IMR-90 (cell line): ENCODE measurements at regions not wholly inside any gene's neighbourhood (a gene's known extent, or its start where the extent isn't known, plus 50 kb on each side); places are given as distances from the start of the nearest gene placed in this dataset.

Experiments used
- CEBPB ChIP-seq: IDR thresholded peaks from 2 replicates; pipeline ENCODE4 v1.6.1; 2012; ENCODE audit warnings: low read depth, low read length, improper control_type of control experiment
- FOS ChIP-seq: fragments of 150-350 bp; IDR thresholded peaks from 2 replicates; pipeline ENCODE4 v1.6.1; 2016; ENCODE audit warnings: low read depth, low read length
- MXI1 ChIP-seq: IDR thresholded peaks from 2 replicates; pipeline ENCODE4 v1.6.1; 2012; ENCODE audit warnings: low read depth, mild to moderate bottlenecking, low read length, moderate library complexity, borderline replicate concordance
- POLR2A ChIP-seq: IDR thresholded peaks from 2 replicates; pipeline ENCODE4 v1.6.1; 2012; ENCODE audit warnings: mild to moderate bottlenecking, low read depth, low read length
- RAD21 ChIP-seq: IDR thresholded peaks from 2 replicates; pipeline ENCODE4 v1.6.1; 2012; ENCODE audit warnings: low read length, improper control_type of control experiment
- RFX5 ChIP-seq: IDR thresholded peaks from 2 replicates; pipeline ENCODE4 v1.8.0; 2012; ENCODE audit warnings: low read depth, mild to moderate bottlenecking, low read length, moderate library complexity
- TF ChIP-seq, protein P1 (sequence below): conservative IDR thresholded peaks from 2 replicates; pipeline ENCODE4 v1.5.1; 2012; ENCODE audit warnings: mild to moderate bottlenecking, low read depth, low read length, improper control_type of control experiment
- TF ChIP-seq, protein P2 (sequence below): fragments of 150-350 bp; IDR thresholded peaks from 2 replicates; pipeline ENCODE4 v1.6.1; 2017; ENCODE audit warnings: mild to moderate bottlenecking, antibody characterized with exemption, low read length, low read depth

DNA sequence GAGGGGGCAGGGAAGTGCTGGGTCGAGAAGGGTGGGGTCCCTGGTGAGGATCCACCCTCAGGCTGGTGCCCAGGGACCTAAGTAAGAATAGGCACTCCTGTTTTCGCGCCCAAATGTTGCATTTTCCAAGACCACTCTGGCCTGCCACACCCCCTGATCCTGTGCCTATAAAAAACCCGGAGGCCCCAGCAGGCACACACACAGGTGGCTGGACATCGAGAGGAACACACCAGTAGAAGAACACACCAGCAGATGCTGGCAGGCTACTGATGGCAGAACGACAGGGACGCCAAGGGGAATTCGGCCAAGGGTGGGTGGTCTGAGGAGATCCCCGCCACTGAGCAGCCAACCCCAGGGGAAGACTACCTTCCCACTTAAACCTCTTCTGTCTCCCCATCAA lies 633.9 kb upstream of the POT1 start:
- TF ChIP-seq POLR2A (no peak), MXI1 (no peak), FOS (no peak), RFX5 (no peak), RAD21 (no peak), CEBPB (no peak)
- TF ChIP-seq, protein P1, sequence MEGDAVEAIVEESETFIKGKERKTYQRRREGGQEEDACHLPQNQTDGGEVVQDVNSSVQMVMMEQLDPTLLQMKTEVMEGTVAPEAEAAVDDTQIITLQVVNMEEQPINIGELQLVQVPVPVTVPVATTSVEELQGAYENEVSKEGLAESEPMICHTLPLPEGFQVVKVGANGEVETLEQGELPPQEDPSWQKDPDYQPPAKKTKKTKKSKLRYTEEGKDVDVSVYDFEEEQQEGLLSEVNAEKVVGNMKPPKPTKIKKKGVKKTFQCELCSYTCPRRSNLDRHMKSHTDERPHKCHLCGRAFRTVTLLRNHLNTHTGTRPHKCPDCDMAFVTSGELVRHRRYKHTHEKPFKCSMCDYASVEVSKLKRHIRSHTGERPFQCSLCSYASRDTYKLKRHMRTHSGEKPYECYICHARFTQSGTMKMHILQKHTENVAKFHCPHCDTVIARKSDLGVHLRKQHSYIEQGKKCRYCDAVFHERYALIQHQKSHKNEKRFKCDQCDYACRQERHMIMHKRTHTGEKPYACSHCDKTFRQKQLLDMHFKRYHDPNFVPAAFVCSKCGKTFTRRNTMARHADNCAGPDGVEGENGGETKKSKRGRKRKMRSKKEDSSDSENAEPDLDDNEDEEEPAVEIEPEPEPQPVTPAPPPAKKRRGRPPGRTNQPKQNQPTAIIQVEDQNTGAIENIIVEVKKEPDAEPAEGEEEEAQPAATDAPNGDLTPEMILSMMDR = no peak
- TF ChIP-seq, protein P2, sequence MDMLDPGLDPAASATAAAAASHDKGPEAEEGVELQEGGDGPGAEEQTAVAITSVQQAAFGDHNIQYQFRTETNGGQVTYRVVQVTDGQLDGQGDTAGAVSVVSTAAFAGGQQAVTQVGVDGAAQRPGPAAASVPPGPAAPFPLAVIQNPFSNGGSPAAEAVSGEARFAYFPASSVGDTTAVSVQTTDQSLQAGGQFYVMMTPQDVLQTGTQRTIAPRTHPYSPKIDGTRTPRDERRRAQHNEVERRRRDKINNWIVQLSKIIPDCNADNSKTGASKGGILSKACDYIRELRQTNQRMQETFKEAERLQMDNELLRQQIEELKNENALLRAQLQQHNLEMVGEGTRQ = no peak
